ENCODE measurements at regions not wholly inside any gene's neighbourhood (a gene's known extent, or its start where the extent isn't known, plus 50 kb on each side); places are given as distances from the start of the nearest gene placed in this dataset.

- TF ChIP-seq RAD21 (IDR thresholded peaks at IDR 0.05; ENCODE audit: low read depth): no peak
- no peak for TF ChIP-seq TEAD4 (IDR thresholded peaks at IDR 0.05)
- no peak for TF ChIP-seq YY1 (IDR thresholded peaks at IDR 0.05; ENCODE audit: low read depth)
- TF ChIP-seq TAF1 (IDR thresholded peaks at IDR 0.05; ENCODE audit: low read depth): no peak
- TF ChIP-seq CREB1 (IDR thresholded peaks at IDR 0.05; ENCODE audit: low read depth): no peak
- no peak for TF ChIP-seq MAX (IDR thresholded peaks at IDR 0.05)
- TF ChIP-seq REST (IDR thresholded peaks at IDR 0.05; ENCODE audit: low read depth): no peak
- no peak for TF ChIP-seq NFIC (IDR thresholded peaks at IDR 0.05)
- no peak for TF ChIP-seq CEBPB (IDR thresholded peaks at IDR 0.05)
- no peak for TF ChIP-seq USF1 (IDR thresholded peaks at IDR 0.05)
- TF ChIP-seq EGR1 (IDR thresholded peaks at IDR 0.05): no peak
- no peak for TF ChIP-seq EP300 (IDR thresholded peaks at IDR 0.05; ENCODE audit: borderline replicate concordance)
- no peak for TF ChIP-seq FOXM1 (IDR thresholded peaks at IDR 0.05; ENCODE audit: borderline replicate concordance, low read depth)
- no peak for TF ChIP-seq TCF12 (IDR thresholded peaks at IDR 0.05; ENCODE audit: low read depth)
- no peak for TF ChIP-seq ZBTB7A (IDR thresholded peaks at IDR 0.05; ENCODE audit: low read depth)
These were observed 130.4 kb upstream of the PARP11 start for GRCh38 chr12:4003576-4003975.

GRCh38 chr12:4002601-4003000, 129.4 kb upstream of the PARP11 start:
- no peak for TF ChIP-seq TAF1 (IDR thresholded peaks at IDR 0.05; ENCODE audit: low read depth)

- TF ChIP-seq TAF1 (IDR thresholded peaks at IDR 0.05; ENCODE audit: low read depth) (no peak), TEAD4 (IDR thresholded peaks at IDR 0.05) (no peak), EP300 (IDR thresholded peaks at IDR 0.05; ENCODE audit: borderline replicate concordance) (no peak), USF1 (IDR thresholded peaks at IDR 0.05) (no peak), NFIC (IDR thresholded peaks at IDR 0.05) (no peak), RAD21 (IDR thresholded peaks at IDR 0.05; ENCODE audit: low read depth) (no peak), YY1 (IDR thresholded peaks at IDR 0.05; ENCODE audit: low read depth) (no peak), CEBPB (IDR thresholded peaks at IDR 0.05) (no peak), EGR1 (IDR thresholded peaks at IDR 0.05) (no peak), CREB1 (IDR thresholded peaks at IDR 0.05; ENCODE audit: low read depth) (no peak), TCF12 (IDR thresholded peaks at IDR 0.05; ENCODE audit: low read depth) (no peak), ZBTB7A (IDR thresholded peaks at IDR 0.05; ENCODE audit: low read depth) (no peak)
These were observed 128.6 kb upstream of the PARP11 start for GRCh38 chr12:4001841-4002240.

- TF ChIP-seq CREB1 (IDR thresholded peaks at IDR 0.05; ENCODE audit: low read depth) (no peak), ZBTB7A (IDR thresholded peaks at IDR 0.05; ENCODE audit: low read depth) (no peak), YY1 (IDR thresholded peaks at IDR 0.05; ENCODE audit: low read depth) (no peak), NFIC (IDR thresholded peaks at IDR 0.05) (no peak), RAD21 (IDR thresholded peaks at IDR 0.05; ENCODE audit: low read depth) (no peak), REST (IDR thresholded peaks at IDR 0.05; ENCODE audit: low read depth) (no peak), USF1 (IDR thresholded peaks at IDR 0.05) (no peak), CEBPB (IDR thresholded peaks at IDR 0.05) (no peak), EP300 (IDR thresholded peaks at IDR 0.05; ENCODE audit: borderline replicate concordance) (no peak), TCF12 (IDR thresholded peaks at IDR 0.05; ENCODE audit: low read depth) (no peak), MAX (IDR thresholded peaks at IDR 0.05) (no peak), TEAD4 (IDR thresholded peaks at IDR 0.05) (no peak), EGR1 (IDR thresholded peaks at IDR 0.05) (no peak), FOXM1 (IDR thresholded peaks at IDR 0.05; ENCODE audit: borderline replicate concordance, low read depth) (no peak), TAF1 (IDR thresholded peaks at IDR 0.05; ENCODE audit: low read depth) (no peak)
These were observed 127.8 kb upstream of the PARP11 start for GRCh38 chr12:4001031-4001430.

GRCh38 chr12:3999904-4000303, 126.7 kb upstream of the PARP11 start:
- TF ChIP-seq TCF12 (IDR thresholded peaks at IDR 0.05; ENCODE audit: low read depth) (no peak), TAF1 (IDR thresholded peaks at IDR 0.05; ENCODE audit: low read depth) (no peak), RAD21 (IDR thresholded peaks at IDR 0.05; ENCODE audit: low read depth) (no peak), CEBPB (IDR thresholded peaks at IDR 0.05) (no peak), ZBTB7A (IDR thresholded peaks at IDR 0.05; ENCODE audit: low read depth) (no peak), TEAD4 (IDR thresholded peaks at IDR 0.05) (no peak), YY1 (IDR thresholded peaks at IDR 0.05; ENCODE audit: low read depth) (no peak)
